Muscle layer of duodenum (tissue), 2 donors: ENCODE measurements at regions not wholly inside any gene's neighbourhood (a gene's known extent, or its start where the extent isn't known, plus 50 kb on each side); places are given as distances from the start of the nearest gene placed in this dataset.

Experiments
- H3K27ac ChIP-seq: one replicate; pipeline ENCODE4 v1.7.0; 2013; ENCODE audit warnings: mild to moderate bottlenecking, low read length
- H3K27me3 ChIP-seq: one replicate; pipeline ENCODE4 v1.7.0; 2013; ENCODE audit warnings: low read depth, mild to moderate bottlenecking, control low read depth, low read length
- H3K36me3 ChIP-seq, 2 donors: one replicate each; pipeline ENCODE4 v1.7.0; 2013; ENCODE audit warnings: low read length in 2 of 2, control low read depth in 1 of 2, mild to moderate bottlenecking in 1 of 2; ENCODE audit not compliant: insufficient read depth in 2 of 2, control insufficient read depth in 1 of 2
- H3K4me1 ChIP-seq, 2 donors: one replicate each; pipeline ENCODE4 v1.7.0; 2013; ENCODE audit warnings: low read length in 2 of 2, mild to moderate bottlenecking in 2 of 2, control low read depth in 1 of 2, moderate library complexity in 1 of 2; ENCODE audit not compliant: insufficient read depth in 2 of 2, control insufficient read depth in 1 of 2
- H3K4me3 ChIP-seq, 2 donors: one replicate each; pipeline ENCODE4 v1.7.0; 2013; ENCODE audit warnings: low read length in 2 of 2, low read depth in 1 of 2, mild to moderate bottlenecking in 1 of 2
- H3K9me3 ChIP-seq, 2 donors: one replicate each; pipeline ENCODE4 v1.7.0; 2013; ENCODE audit warnings: low read length in 2 of 2, control low read depth in 1 of 2, mild to moderate bottlenecking in 1 of 2; ENCODE audit not compliant: control insufficient read depth in 1 of 2
- donor health status: healthy.

DNA sequence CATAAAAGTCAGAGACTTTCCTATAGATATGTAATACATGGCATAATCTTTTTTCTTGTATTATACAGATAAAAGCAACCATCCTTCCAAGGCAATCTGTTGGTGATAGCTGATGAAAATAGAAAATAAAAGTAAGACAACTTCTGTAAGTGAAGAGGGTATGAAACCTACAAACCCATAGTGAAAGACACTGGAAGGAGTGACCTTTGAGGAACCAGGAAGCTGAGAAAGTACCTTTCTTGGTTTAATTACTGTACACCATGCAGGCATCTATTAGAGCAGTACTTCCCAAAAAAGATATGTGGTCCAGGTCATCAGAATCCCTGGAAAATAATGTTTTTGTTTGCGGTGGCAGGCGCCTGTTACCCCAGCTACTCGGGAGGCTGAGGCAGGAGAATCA, 906.6 kb upstream of the KLHL29 start:
- Histone ChIP-seq H3K27me3 (no peaks in the 10 kb centered on the region), H3K9me3 (no peaks in the 10 kb centered on the region), H3K4me3 (no peak overlapping the region), H3K36me3 (no peaks in the 10 kb centered on the region), H3K27ac (no peak overlapping the region), H3K4me1 (no peaks in the 10 kb centered on the region)

DNA sequence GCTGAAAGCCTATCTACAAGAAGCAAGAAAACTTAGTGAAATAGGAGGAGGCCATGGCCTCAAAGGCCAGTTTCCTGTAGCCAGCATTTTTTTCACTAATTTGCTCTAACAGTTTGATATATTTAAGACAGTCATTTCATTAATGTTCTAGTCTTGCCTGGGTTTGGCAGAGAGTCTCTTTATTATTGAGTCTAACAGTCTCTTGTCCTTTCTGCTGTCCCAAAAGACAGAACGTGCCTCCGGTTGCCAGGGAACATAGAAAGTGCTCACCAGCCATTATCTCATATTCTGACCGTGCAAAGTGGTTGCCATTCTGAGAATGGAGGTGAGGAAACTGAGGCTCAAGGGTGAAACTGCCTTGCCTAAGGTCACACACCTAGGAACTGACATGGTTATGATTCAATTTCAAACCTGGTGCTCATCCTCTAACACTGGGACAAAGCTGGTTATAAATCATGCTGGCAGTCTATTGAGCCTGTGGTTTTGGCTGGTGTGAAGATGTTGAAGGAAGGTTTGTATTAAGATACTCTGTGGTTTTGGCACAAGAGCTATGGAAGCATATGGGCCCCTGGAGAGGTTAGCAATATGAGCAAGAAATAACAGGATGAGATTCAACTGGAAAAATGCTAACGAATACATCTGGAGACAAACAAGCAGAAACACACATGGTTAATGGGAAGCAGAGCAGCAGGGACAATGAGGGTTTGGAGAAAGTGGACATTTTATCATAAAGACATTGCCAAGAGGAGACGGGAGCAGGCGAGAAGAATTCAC, 903.3 kb upstream of the KLHL29 start:
- H3K9me3 ChIP-seq, result no peaks in the 10 kb centered on the region
- no peaks in the 10 kb centered on the region for H3K36me3 ChIP-seq
- H3K27me3 ChIP-seq, result no peaks in the 10 kb centered on the region
- H3K4me3 ChIP-seq, result no peak overlapping the region
- H3K27ac ChIP-seq, result no peak overlapping the region
- no peaks in the 10 kb centered on the region for H3K4me1 ChIP-seq

DNA sequence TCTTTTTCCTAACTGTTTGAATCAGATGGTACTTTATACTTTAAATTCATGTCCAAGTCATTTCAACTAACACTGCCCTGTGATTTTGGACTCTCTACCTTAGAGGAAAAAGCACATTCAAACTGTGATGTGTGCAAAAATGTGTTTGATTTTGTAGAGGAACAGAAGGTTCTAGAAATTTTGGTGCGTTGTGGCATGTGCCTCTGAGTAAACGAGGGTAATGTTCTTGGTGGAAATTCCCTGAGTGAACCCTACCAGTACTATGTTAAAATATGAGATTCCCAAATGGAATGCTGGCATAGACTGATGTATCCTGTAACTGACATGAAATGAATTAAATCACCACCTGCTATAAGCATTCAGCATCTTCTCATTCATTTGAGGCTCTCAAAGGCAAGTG, 901.9 kb upstream of the KLHL29 start:
- no peaks in the 10 kb centered on the region for H3K36me3 ChIP-seq
- no peak overlapping the region for H3K27ac ChIP-seq
- no peaks in the 10 kb centered on the region for H3K4me1 ChIP-seq
- H3K4me3 ChIP-seq, result no peak overlapping the region
- H3K27me3 ChIP-seq, result no peaks in the 10 kb centered on the region
- H3K9me3 ChIP-seq, result no peaks in the 10 kb centered on the region

DNA sequence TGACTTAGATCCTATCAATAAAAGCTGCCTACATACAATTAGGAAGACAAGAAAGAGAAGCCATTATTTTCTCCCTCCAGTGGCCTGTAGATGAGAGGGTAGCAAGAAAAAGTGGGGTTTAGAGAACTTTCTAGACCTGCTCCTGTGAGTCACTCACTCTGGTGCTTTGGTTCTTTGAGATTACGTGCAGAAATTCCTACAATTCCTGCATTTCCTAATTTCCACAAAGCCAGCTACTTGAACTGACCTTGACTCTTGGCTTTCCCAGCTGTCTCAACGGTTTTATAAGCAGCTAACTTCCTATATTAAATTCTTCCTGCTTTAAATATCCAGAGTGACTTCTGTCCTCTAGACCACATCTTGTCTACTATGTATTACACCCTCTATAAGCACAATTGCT, 899.5 kb upstream of the KLHL29 start:
- Histone ChIP-seq H3K9me3 (no peaks in the 10 kb centered on the region), H3K36me3 (no peaks in the 10 kb centered on the region), H3K4me1 (no peaks in the 10 kb centered on the region), H3K4me3 (no peak overlapping the region), H3K27ac (no peak overlapping the region), H3K27me3 (no peaks in the 10 kb centered on the region)

DNA sequence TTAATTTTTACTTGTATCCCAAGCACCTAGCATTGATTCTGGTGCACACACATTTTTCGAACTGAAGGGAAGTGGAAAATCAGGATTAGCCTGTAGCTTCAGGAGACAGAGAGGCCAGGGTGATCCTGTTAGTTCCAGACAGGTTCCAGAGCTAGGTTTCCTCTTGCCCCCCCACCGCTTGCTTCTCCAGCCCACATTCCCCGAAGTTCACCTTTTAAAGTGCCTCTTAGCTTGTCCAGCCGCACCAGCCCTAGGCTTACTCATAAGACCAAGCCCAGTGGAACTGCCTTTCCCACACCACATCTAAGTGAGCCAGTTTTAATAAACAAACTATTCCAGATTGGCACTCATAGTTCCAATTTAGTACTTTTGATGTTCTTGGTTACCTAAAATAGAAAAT, 898.6 kb upstream of the KLHL29 start:
- no peaks in the 10 kb centered on the region for H3K9me3 ChIP-seq
- no peaks in the 10 kb centered on the region for H3K36me3 ChIP-seq
- H3K27me3 ChIP-seq, result no peaks in the 10 kb centered on the region
- H3K27ac ChIP-seq, result no peak overlapping the region
- H3K4me3 ChIP-seq, result no peak overlapping the region
- no peaks in the 10 kb centered on the region for H3K4me1 ChIP-seq

DNA sequence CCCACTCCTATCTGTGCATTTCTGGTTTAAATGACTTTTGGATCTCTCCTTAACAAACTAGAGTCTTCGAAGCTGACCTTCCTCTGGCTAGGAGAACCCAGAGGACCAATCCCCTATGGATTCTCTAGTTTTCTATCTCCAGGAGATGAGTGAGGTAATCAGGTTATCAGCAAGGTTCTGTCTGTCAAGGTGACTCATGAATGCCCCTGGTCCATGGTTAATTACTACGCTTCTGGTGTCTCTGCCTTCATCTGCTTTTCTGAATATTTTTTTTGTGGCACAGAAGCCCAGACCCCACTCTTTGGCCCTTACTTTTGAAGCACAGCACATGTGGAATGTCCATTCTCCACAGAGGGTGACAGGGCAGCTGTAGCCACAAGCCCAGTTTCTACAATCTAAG, 897.9 kb upstream of the KLHL29 start:
- H3K27me3 ChIP-seq, result no peaks in the 10 kb centered on the region
- no peaks in the 10 kb centered on the region for H3K36me3 ChIP-seq
- H3K27ac ChIP-seq, result no peak overlapping the region
- H3K4me1 ChIP-seq, result no peaks in the 10 kb centered on the region
- no peak overlapping the region for H3K4me3 ChIP-seq
- H3K9me3 ChIP-seq, result no peaks in the 10 kb centered on the region

DNA sequence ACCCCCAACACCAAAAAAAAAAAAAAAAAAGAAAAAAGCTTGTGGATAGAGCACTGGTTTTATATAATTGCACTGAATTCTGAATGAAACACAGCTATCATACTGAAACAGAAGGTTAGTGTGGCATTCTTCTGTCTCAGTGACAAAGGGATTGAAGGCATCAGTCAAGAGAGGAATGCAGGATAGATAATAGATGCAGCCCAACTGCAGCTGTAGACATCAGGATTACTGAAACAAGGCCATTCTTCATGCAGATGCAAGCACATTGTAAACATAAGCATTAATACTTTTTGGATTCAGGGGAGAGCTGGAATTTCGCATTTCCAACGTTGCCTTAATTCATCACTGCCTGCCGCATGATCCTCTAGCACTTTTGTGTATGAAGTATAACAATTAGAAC, 897.4 kb upstream of the KLHL29 start:
- H3K4me3 ChIP-seq, result no peak overlapping the region
- no peaks in the 10 kb centered on the region for H3K27me3 ChIP-seq
- no peaks in the 10 kb centered on the region for H3K4me1 ChIP-seq
- no peaks in the 10 kb centered on the region for H3K36me3 ChIP-seq
- no peaks in the 10 kb centered on the region for H3K9me3 ChIP-seq
- no peak overlapping the region for H3K27ac ChIP-seq

DNA sequence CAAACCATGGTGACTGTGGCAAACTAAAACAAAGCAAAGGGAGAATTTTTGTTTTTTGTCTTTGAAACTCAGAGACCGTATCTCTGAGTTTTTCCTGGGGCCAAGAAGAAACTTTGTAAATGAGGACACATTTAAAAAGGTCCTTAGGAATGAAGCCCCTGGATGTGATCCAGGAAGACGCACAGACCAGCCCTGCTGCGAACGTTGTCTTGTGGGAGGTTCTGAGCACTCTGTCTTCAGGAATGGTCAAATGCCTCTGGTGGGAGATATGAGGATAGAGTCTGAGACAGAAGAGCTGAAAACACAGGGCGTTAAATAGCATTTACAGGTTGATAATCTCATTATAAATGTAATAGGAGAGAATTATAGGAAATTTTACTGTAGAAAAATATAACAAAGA, 893.5 kb upstream of the KLHL29 start:
- no peak overlapping the region for H3K4me3 ChIP-seq
- H3K4me1 ChIP-seq, result no peaks in the 10 kb centered on the region
- no peaks in the 10 kb centered on the region for H3K36me3 ChIP-seq
- no peaks in the 10 kb centered on the region for H3K27me3 ChIP-seq
- no peaks in the 10 kb centered on the region for H3K9me3 ChIP-seq
- H3K27ac ChIP-seq, result no peak overlapping the region

DNA sequence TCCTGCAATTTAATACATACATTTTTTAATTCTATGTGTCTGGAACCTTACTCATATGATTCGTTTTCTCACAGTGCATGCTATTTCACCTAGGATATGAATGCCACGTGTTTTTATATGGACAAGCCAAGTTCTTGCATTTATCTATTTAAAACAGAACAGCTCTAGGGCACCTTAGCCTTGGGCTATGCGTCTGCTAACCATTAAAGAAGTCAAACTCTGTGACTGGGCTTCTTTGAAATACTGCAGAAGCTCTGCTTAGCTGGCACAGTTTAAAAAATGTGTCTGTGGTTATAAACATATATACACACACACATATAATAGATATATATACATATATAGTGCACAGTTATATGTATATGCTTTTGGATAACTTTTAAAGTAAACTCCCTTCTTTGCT, 890.8 kb upstream of the KLHL29 start:
- Histone ChIP-seq H3K36me3 (no peaks in the 10 kb centered on the region), H3K4me3 (no peak overlapping the region), H3K27me3 (no peaks in the 10 kb centered on the region), H3K9me3 (no peaks in the 10 kb centered on the region), H3K4me1 (peaks cover 0 to 1% of the 10 kb centered on the region in 2 donors), H3K27ac (no peak overlapping the region)

DNA sequence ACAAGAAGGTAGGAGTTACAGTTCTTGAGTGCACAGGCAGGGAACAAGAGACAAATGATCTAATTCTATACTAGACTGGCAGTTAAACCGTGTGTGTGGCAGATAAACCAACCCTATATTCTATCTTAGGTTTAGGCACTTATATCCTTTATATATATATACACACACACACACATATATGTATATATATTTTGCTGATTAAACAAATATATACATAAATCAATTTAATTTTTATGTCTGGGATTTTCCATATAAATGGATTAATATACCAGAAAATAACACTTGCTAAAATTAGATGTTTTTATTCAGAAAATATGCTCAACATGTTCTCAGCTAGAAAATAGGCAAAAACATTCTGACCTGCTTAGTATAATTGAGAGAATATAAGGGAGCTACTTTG, 887.9 kb upstream of the KLHL29 start:
- peaks cover 0 to 4% of the 10 kb centered on the region in 2 donors for H3K4me1 ChIP-seq
- no peak overlapping the region for H3K4me3 ChIP-seq
- no peaks in the 10 kb centered on the region for H3K27me3 ChIP-seq
- H3K36me3 ChIP-seq, result no peaks in the 10 kb centered on the region
- H3K27ac ChIP-seq, result no peak overlapping the region
- H3K9me3 ChIP-seq, result no peaks in the 10 kb centered on the region

DNA sequence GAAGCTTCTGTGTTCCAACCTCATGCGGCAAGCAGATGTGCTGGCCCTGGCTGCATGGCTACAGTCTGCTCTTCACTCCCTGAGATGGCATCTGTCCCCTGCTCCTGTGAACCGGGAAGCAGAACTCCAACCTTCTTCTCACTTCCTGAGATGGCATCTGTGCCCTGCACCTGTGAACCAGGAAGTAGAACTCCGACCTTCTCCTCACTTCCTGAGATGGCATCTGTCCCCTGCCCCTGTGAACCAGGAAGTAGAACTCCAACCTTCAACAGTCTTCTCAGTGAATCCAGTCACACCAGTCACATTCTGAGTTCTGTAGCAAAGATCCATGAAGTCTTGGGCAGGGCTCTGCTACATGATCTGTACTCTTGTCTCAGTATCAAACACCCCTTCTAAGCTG, 887.2 kb upstream of the KLHL29 start:
- no peaks in the 10 kb centered on the region for H3K27me3 ChIP-seq
- H3K4me3 ChIP-seq, result no peak overlapping the region
- peaks cover 0 to 4% of the 10 kb centered on the region in 2 donors for H3K4me1 ChIP-seq
- no peaks in the 10 kb centered on the region for H3K36me3 ChIP-seq
- no peak overlapping the region for H3K27ac ChIP-seq
- H3K9me3 ChIP-seq, result no peaks in the 10 kb centered on the region
